HL-60/S4 treated with retinoic acid at 250 ng/mL for 4 days and 3 days (cell line): ENCODE measurements at regions not wholly inside any gene's neighbourhood (a gene's known extent, or its start where the extent isn't known, plus 50 kb on each side); places are given as distances from the start of the nearest gene placed in this dataset.

Experiments
- in situ Hi-C: fragments of 300-500 bp; cut with MboI; formaldehyde crosslinking; loops from 2 replicates; pipeline ENCODE4 v1.7.0; 2022; ENCODE audit warnings: low sequenced_read_pairs

GRCh38 chr13:106942563-106942962 lies 374.6 kb upstream of the ARGLU1 start:
- in situ Hi-C loops, result no loop called here

GRCh38 chr13:106941779-106942178 lies 373.8 kb upstream of the ARGLU1 start:
- in situ Hi-C loops, result no loop called here

- in situ Hi-C loops, result no loop called here
Observed at GRCh38 chr13:106927421-106927820, 359.5 kb upstream of the ARGLU1 start.

DNA sequence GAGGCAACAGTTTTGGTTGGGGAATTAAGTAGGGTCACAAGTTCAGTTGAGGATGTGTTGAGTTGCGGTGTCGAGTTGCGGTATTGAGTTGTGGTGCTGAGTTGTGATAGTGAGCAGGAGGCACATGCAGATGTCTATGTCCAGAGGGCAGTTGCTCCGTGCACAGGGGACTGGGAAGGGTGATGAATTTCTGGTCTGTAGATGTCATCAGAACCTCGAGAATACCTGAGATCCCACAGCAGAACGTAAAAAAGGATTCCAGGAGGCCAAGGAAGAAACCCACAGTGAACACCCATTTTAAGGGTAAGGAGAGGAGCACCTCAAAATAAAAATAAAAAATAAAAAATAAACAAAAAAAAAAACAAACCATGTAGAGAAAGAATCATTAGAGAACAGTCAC lies 354.4 kb upstream of the ARGLU1 start:
- in situ Hi-C loops, result no loop called here

DNA sequence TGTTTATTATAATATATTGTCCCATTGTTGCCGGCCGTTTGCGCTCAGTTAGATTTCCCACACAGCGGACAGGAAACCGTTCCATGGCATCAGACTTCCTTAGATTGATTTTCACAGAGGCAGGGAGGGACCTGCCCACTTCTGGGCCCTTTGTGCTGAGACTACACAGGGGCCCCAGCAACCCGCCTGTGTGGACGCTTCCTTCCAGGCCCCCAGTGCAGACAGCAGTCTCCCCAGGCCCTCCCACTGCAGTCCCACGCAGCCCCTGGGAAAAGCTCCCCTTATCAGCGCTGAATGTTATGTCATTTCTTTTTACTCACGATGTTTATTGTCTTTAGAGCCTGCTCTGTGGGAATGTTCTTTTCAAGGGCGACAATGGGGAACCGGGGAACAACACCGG lies 351.7 kb upstream of the ARGLU1 start:
- in situ Hi-C loops, result no loop called here

GRCh38 chr13:106919133-106919532 lies 351.2 kb upstream of the ARGLU1 start:
- in situ Hi-C loops, result no loop called here

DNA sequence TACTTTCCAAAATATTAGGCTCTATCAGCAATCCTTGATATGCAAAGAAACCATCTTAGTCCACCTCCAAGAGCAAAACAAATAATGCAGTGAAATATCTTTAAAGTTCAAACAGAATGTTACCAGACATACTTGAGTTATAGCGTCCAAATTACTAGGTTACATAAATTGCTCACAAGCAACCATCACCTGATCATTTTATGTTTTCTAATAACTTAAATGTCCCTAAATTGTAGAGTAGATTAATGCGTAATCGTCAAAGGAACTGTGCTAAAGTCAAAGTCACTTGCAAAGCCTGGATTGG lies 350.6 kb upstream of the ARGLU1 start:
- in situ Hi-C loops, result no loop called here

GRCh38 chr13:106917673-106918556 lies 350.0 kb upstream of the ARGLU1 start:
- in situ Hi-C loops, result no loop called here

GRCh38 chr13:106917024-106917571 lies 349.2 kb upstream of the ARGLU1 start:
- in situ Hi-C loops, result no loop called here

GRCh38 chr13:106916329-106916976 lies 348.5 kb upstream of the ARGLU1 start:
- in situ Hi-C loops, result no loop called here

DNA sequence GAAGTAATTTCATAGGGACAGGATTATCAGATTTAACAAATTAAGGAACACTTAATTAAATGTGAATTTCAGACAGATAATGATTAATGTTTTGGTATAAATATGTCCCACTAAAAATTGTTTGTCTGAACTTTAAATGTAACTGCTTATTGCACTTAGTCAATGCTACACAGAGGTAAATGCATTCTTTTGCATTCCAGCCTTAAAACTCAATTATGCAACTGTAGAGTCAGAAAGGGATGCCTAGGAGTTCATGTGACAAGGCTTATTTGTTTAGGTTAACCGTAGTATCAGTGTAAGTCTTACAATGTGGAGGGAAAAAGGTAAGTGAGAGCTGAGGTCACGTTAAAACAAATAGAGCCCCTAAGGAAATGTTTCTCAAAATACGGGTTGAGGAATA lies 347.2 kb upstream of the ARGLU1 start:
- in situ Hi-C loops, result no loop called here

- in situ Hi-C loops, result no loop called here
Observed at GRCh38 chr13:106911627-106912026, 343.7 kb upstream of the ARGLU1 start.

- in situ Hi-C loops, result no loop called here
Observed at GRCh38 chr13:106911020-106911419, 343.1 kb upstream of the ARGLU1 start.

GRCh38 chr13:106906426-106906996 lies 338.6 kb upstream of the ARGLU1 start:
- in situ Hi-C loops, result no loop called here

DNA sequence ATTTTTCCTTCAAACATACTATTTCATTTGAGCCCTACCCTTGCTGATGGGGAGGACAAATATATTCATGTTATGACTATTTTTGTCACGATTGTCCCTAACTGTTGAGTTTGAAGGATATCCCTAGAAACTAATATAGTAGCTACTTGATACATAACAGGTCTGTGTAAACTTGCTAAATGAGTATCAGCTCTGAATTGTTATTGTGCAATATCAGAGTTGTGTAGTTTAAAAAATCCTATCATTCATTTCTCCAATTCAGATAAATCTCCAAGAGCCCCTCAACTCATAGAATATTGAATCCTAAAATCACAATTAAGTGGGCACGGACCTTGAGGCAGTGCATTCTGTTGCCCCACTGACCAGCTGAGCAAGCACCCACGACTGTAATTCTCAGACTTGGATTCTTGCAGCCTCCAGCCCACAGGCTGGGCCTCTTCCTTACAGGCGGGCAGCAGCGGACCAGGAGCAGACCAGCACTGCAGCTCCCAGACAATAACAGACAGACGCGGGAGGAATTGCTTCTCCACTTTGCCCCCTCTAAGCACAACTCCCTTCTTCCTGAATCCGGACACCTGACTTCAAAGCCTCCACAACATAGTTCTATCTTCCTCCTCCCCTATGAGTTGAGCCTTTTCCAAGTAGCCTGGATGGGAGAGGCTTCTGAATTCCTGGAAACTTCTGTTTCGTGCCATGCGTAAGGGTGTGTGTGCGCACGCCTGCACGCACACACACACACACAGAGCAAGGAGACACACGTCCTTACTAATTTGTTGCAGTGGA lies 337.6 kb upstream of the ARGLU1 start:
- in situ Hi-C loops, result no loop called here

DNA sequence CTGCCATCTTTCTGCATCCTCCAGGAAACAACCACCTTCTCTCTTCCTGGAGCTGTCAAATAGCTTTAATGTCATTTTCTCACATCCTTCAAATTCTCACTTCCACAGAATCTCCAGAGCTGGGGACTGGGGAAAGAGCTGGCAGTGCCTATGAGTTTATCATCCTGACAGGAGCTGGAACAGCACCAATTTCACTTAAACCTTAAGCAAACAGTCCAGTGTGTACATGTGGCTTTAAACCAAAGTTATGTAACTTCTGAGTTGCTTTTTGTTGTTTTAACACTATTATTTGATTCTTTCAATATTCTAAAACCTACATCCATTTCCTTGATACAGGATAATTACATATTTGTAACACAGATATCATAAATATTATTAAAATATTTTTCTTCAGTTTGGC lies 331.5 kb upstream of the ARGLU1 start:
- in situ Hi-C loops, result no loop called here

GRCh38 chr13:106898231-106898630 lies 330.3 kb upstream of the ARGLU1 start:
- in situ Hi-C loops, result no loop called here

DNA sequence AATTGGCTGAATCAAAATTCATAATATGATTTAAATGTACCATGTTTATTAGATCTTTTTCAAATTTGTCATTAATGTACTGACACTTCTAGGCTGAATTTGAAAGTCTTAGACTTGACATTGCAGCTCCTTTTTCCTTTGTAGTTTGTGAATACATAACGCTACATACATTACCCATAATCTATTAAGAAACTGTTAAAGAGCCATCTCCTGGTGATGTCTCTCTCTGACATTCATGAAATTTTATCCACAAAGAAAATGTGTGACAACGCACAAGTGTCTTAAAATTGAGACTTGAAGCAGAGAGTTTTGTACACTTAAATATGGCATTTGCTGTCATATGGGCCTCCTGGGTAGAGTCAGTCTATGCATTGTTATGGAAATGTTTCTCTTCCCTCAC lies 320.2 kb upstream of the ARGLU1 start:
- in situ Hi-C loops, result no loop called here

DNA sequence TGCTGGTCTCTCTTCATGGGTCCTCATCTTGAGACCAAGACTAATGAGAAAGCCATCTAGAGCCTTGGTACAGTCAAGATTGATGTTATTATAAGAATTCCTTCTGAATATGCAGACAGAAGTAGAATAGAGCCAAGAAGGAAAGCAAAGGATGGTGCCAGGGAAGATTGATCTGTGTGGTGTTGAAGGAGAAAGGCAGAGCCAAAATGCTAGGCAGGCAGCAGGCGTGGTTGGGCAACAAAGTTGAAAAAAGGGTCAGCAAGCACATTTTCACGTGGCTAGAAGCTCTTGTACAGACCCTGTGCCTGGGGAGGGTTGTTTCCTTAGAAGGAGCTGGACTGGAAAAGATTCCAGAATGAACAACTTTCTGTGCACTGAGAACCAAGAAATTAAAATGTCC lies 319.7 kb upstream of the ARGLU1 start:
- in situ Hi-C loops, result no loop called here

DNA sequence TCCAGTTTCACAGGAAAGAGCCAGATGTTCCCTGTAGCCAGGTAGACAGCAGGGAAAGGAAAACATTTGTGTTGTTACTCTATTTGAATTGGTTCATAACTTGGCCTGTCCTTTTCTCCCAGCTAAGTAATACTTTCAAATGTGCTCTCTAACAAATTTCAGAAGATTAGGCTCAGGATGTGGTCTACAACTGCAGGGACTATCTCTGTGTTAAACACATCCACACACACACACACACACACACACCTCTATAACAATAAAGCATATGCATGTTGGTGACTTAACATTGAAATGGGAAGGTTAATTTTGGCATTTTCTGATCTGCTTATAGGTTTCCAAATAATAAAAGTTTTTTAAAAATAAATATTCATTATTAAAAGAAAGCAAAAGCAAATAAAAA lies 316.0 kb upstream of the ARGLU1 start:
- in situ Hi-C loops, result no loop called here

GRCh38 chr13:106882246-106882645 lies 314.3 kb upstream of the ARGLU1 start:
- in situ Hi-C loops, result no loop called here
